Lower lobe of right lung (tissue), 2 donors: ENCODE measurements at regions not wholly inside any gene's neighbourhood (a gene's known extent, or its start where the extent isn't known, plus 50 kb on each side); places are given as distances from the start of the nearest gene placed in this dataset.

Source experiments
- ATAC-seq, 2 donors: fragments of 200-7000 bp; cut with Tn5 transposase; one replicate each; pipeline ENCODE4 v1.9.1; 2020 to 2022; ENCODE audit warnings: mild to moderate bottlenecking in 2 of 2, moderate library complexity in 2 of 2
- DNase-seq: peaks from one replicate; pipeline ENCODE4 v3.0.0-alpha.2; 2020
- H3K27ac ChIP-seq: fragments of 200-600 bp; one replicate; pipeline ENCODE4 v1.8.0; 2022
- H3K27me3 ChIP-seq: fragments of 200-600 bp; one replicate; pipeline ENCODE4 v1.8.0; 2022; ENCODE audit warnings: low read depth
- H3K36me3 ChIP-seq: fragments of 200-600 bp; one replicate; pipeline ENCODE4 v1.8.0; 2022; ENCODE audit warnings: mild to moderate bottlenecking
- H3K4me1 ChIP-seq: fragments of 200-600 bp; one replicate; pipeline ENCODE4 v1.8.0; 2022
- H3K4me3 ChIP-seq: fragments of 200-600 bp; one replicate; pipeline ENCODE4 v1.8.0; 2022; ENCODE audit warnings: mild to moderate bottlenecking
- H3K9me3 ChIP-seq: fragments of 200-600 bp; one replicate; pipeline ENCODE4 v1.8.0; 2022
- CTCF ChIP-seq: fragments of 200-600 bp; IDR thresholded peaks from one replicate; pipeline ENCODE4 v1.8.0; 2022; ENCODE audit warnings: antibody characterized with exemption, mild to moderate bottlenecking
- intact Hi-C: fragments of 100-400 bp; cut with DNase I; formaldehyde crosslinking; loops from one replicate; pipeline ENCODE4 v1.11.0; 2022
- donor health status: DM: no; HTN: yes; CAD: no; lungs with severe emphysema.

GRCh38 chr2:191545361-191545760, 132.6 kb upstream of the NABP1 start:
- H3K4me3 ChIP-seq, result no peak overlapping the region
- H3K27ac ChIP-seq, result no peak overlapping the region
- intact Hi-C loops, result no loop called here
- DNase-seq, result no peak
- H3K27me3 ChIP-seq, result no peaks in the 10 kb centered on the region
- TF ChIP-seq CTCF, result no peak
- H3K36me3 ChIP-seq, result no peaks in the 10 kb centered on the region
- ATAC-seq, result no peak
- H3K9me3 ChIP-seq, result no peaks in the 10 kb centered on the region
- H3K4me1 ChIP-seq, result no peaks in the 10 kb centered on the region

DNA sequence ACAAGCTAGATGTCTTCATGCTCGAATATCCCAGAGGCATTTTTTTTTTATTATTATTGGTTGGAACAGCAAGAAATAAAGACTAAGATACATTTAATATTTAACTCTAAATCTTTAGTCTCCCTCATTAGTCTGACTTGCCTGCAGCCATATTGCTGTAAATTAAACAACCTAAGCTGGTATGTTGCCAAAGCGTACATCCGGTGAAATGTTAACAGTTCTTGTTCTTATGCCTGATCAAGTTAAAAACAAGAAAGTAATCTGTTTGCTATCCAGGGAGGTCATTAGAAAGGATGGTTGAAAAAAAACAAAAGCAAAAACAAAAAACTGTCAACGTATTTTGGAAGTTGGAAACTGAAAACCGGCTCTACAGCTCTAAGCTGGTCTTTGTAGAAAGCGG, 125.9 kb upstream of the NABP1 start:
- DNase-seq (no peak), ATAC-seq (no peak)
- Histone ChIP-seq H3K27me3 (no peaks in the 10 kb centered on the region), H3K36me3 (no peaks in the 10 kb centered on the region), H3K27ac (no peak overlapping the region), H3K4me1 (no peaks in the 10 kb centered on the region), H3K9me3 (no peaks in the 10 kb centered on the region), H3K4me3 (no peak overlapping the region)
- TF ChIP-seq CTCF, result no peak
- intact Hi-C loops, result no loop called here

DNA sequence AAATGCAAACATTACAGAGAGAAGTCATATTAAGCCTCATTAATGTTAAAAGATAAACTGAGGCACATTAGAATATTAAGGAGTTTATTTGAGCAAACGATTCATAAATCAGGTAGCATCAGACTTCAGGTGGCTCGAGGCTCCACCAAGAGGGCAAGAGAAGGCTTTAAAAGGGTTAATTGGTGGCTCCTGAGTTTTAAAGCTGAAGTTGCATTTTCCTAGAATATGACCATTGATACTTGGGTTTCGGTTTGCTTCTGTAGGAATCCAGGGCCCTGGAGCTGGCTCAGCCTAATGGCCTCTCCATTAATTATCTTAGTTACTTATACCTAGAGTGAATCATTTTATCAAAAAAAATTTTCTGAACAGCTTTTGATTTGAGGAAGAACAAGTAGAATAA, 123.7 kb upstream of the NABP1 start:
- H3K27ac ChIP-seq, result no peak overlapping the region
- DNase-seq (no peak), ATAC-seq (no peak)
- H3K27me3 ChIP-seq, result no peaks in the 10 kb centered on the region
- no peaks in the 10 kb centered on the region for H3K36me3 ChIP-seq
- no peak overlapping the region for H3K4me3 ChIP-seq
- no peaks in the 10 kb centered on the region for H3K4me1 ChIP-seq
- intact Hi-C loops, result no loop called here
- TF ChIP-seq CTCF, result no peak
- H3K9me3 ChIP-seq, result no peaks in the 10 kb centered on the region

GRCh38 chr2:191555092-191555742, 122.7 kb upstream of the NABP1 start:
- Histone ChIP-seq H3K27me3 (no peaks in the 10 kb centered on the region), H3K36me3 (no peaks in the 10 kb centered on the region), H3K27ac (no peak overlapping the region), H3K9me3 (no peaks in the 10 kb centered on the region), H3K4me1 (no peaks in the 10 kb centered on the region), H3K4me3 (no peak overlapping the region)
- intact Hi-C loops, result no loop called here
- ATAC-seq (peak; percentile 89 to 94), DNase-seq (peak; percentile 71)
- TF ChIP-seq CTCF, result peak; percentile 67

DNA sequence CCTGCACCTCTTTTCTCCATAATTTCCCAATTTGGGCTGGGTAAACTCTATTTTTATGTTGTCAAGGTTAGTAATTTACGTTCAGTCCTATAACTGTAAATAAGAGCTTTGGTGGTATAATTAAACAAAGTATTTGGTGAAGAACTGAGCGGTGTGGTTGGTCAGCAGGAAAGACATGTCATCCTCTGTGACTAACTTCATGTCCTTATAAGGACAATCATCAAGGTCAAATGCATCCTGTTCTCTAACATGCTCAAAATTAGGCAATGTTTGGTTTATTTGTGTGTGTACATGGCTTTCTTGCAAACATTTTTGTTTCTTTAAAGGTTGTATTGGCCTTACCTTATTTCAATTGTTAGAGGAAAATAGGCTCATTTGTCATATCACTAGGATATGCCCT, 121.5 kb upstream of the NABP1 start:
- no peak for ATAC-seq
- H3K27me3 ChIP-seq, result no peaks in the 10 kb centered on the region
- no peaks in the 10 kb centered on the region for H3K4me1 ChIP-seq
- intact Hi-C loops, result no loop called here
- no peak for DNase-seq
- H3K36me3 ChIP-seq, result no peaks in the 10 kb centered on the region
- H3K9me3 ChIP-seq, result no peaks in the 10 kb centered on the region
- no peak for TF ChIP-seq CTCF
- H3K4me3 ChIP-seq, result no peak overlapping the region
- no peak overlapping the region for H3K27ac ChIP-seq
